ENCODE measurements at regions not wholly inside any gene's neighbourhood (a gene's known extent, or its start where the extent isn't known, plus 50 kb on each side); places are given as distances from the start of the nearest gene placed in this dataset.

- no peak for TF ChIP-seq MAX (IDR thresholded peaks at IDR 0.05)
These were observed 1027.7 kb downstream of the PLOD2 start (continued) for GRCh38 chr3:145133281-145133680.

DNA sequence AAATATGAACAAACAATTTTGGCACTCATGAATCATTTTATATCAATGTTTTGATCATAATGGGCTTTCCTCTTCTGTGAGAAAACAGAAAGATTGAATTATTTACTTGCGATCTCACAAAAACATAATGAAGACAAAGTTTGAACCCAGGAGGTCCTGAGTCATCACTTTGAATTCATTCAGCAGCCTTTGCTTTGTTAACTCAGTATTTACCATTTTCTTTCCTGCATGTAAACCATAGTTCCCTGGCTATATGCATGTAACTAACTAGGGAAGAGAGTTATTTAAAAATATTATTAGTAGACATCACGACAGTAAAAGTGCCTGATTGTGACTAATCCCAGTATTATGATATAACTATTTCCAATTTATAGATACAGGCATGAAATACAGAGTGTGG, 1026.2 kb downstream of the PLOD2 start:
- 77% methylated on average over 2 of the region's 2 CpGs for WGBS
- no peaks in the 10 kb centered on the region for H3K4me1 ChIP-seq (ENCODE audit: control insufficient read depth in 4 of 4, insufficient read depth in 4 of 4, low read length in 3 of 4)
- no peak for TF ChIP-seq MAX (IDR thresholded peaks at IDR 0.05)
- no peak for TF ChIP-seq FOXA2 (IDR thresholded peaks at IDR 0.05)
- no peak for TF ChIP-seq SP1 (IDR thresholded peaks at IDR 0.05)
- no peak for TF ChIP-seq FOXA1 (IDR thresholded peaks at IDR 0.05)
- TF ChIP-seq, protein P1, sequence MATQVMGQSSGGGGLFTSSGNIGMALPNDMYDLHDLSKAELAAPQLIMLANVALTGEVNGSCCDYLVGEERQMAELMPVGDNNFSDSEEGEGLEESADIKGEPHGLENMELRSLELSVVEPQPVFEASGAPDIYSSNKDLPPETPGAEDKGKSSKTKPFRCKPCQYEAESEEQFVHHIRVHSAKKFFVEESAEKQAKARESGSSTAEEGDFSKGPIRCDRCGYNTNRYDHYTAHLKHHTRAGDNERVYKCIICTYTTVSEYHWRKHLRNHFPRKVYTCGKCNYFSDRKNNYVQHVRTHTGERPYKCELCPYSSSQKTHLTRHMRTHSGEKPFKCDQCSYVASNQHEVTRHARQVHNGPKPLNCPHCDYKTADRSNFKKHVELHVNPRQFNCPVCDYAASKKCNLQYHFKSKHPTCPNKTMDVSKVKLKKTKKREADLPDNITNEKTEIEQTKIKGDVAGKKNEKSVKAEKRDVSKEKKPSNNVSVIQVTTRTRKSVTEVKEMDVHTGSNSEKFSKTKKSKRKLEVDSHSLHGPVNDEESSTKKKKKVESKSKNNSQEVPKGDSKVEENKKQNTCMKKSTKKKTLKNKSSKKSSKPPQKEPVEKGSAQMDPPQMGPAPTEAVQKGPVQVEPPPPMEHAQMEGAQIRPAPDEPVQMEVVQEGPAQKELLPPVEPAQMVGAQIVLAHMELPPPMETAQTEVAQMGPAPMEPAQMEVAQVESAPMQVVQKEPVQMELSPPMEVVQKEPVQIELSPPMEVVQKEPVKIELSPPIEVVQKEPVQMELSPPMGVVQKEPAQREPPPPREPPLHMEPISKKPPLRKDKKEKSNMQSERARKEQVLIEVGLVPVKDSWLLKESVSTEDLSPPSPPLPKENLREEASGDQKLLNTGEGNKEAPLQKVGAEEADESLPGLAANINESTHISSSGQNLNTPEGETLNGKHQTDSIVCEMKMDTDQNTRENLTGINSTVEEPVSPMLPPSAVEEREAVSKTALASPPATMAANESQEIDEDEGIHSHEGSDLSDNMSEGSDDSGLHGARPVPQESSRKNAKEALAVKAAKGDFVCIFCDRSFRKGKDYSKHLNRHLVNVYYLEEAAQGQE (IDR thresholded peaks at IDR 0.05): no peak
- TF ChIP-seq, protein P2, sequence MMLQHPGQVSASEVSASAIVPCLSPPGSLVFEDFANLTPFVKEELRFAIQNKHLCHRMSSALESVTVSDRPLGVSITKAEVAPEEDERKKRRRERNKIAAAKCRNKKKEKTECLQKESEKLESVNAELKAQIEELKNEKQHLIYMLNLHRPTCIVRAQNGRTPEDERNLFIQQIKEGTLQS (IDR thresholded peaks at IDR 0.05): no peak
- no peak for TF ChIP-seq EGR1 (IDR thresholded peaks at IDR 0.05; ENCODE audit: low read depth in 2 of 2)
- no peak for TF ChIP-seq RAD21 (IDR thresholded peaks at IDR 0.05)
- no peak for TF ChIP-seq CTCF (IDR thresholded peaks at IDR 0.05; ENCODE audit: low read depth, low read length, missing input control)
- no peak for DNase-seq (ENCODE audit: low spot score)
- H3K9ac ChIP-seq (ENCODE audit: low read depth in 1 of 2, low read length in 2 of 2): no peak overlapping the region
- H3K36me3 ChIP-seq (ENCODE audit: control insufficient read depth in 4 of 4, insufficient read depth in 3 of 4, low read depth in 1 of 4, low read length in 3 of 4): no peaks in the 10 kb centered on the region
- no peaks in the 10 kb centered on the region for H3K27me3 ChIP-seq (ENCODE audit: control insufficient read depth in 4 of 4, insufficient read depth in 4 of 4, low read length in 3 of 4)
- H3K4me3 ChIP-seq (ENCODE audit: low read depth in 1 of 3, low read length in 3 of 3): no peak overlapping the region
- H3K9me3 ChIP-seq (ENCODE audit: control insufficient read depth in 4 of 4, low read length in 3 of 4): no peaks in the 10 kb centered on the region
- no peak overlapping the region for H3K27ac ChIP-seq (ENCODE audit: low read depth in 1 of 2, low read length in 2 of 2)

GRCh38 chr3:145144361-145144760, 1016.6 kb downstream of the PLOD2 start:
- no peak overlapping the region for H3K9ac ChIP-seq (ENCODE audit: low read depth in 1 of 2, low read length in 2 of 2)
- H3K4me1 ChIP-seq (ENCODE audit: control insufficient read depth in 4 of 4, insufficient read depth in 4 of 4, low read length in 3 of 4): no peaks in the 10 kb centered on the region
- H3K27ac ChIP-seq (ENCODE audit: low read depth in 1 of 2, low read length in 2 of 2): no peak overlapping the region
- no peak for TF ChIP-seq YY1 (IDR thresholded peaks at IDR 0.05)
- no peak overlapping the region for H3K4me3 ChIP-seq (ENCODE audit: low read depth in 1 of 3, low read length in 3 of 3)
- no peaks in the 10 kb centered on the region for H3K9me3 ChIP-seq (ENCODE audit: control insufficient read depth in 4 of 4, low read length in 3 of 4)
- no peak for DNase-seq (ENCODE audit: low spot score)
- H3K27me3 ChIP-seq (ENCODE audit: control insufficient read depth in 4 of 4, insufficient read depth in 4 of 4, low read length in 3 of 4): no peaks in the 10 kb centered on the region
- H3K36me3 ChIP-seq (ENCODE audit: control insufficient read depth in 4 of 4, insufficient read depth in 3 of 4, low read depth in 1 of 4, low read length in 3 of 4): no peaks in the 10 kb centered on the region
- WGBS: 68% methylated on average over 3 of the region's 3 CpGs

DNA sequence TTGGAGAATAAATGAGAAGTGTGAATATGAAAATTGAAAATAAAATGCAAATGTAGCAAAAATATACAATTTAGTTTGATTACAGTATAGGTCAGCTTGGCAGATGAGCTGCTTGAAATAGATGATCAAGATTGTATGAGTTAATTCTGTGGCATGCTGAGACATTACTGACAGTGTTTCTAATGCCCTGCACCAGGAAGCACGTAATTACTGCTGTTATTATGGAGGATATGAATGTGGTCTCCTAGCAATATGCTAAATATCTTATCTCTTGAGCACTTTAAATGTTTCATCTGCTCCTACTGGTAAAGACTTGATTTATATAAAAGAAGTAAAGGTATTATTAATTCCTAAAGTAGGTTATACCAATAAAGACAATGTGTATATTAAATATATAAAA, 1015.5 kb downstream of the PLOD2 start:
- no peaks in the 10 kb centered on the region for H3K9me3 ChIP-seq (ENCODE audit: control insufficient read depth in 4 of 4, low read length in 3 of 4)
- no peak overlapping the region for H3K4me3 ChIP-seq (ENCODE audit: low read depth in 1 of 3, low read length in 3 of 3)
- no peak overlapping the region for H3K9ac ChIP-seq (ENCODE audit: low read depth in 1 of 2, low read length in 2 of 2)
- TF ChIP-seq YY1 (IDR thresholded peaks at IDR 0.05) (no peak), FOXA1 (IDR thresholded peaks at IDR 0.05) (no peak), TAF1 (conservative IDR thresholded peaks at IDR 0.05) (no peak)
- no peak for DNase-seq (ENCODE audit: low spot score)
- 40% methylated on average over 1 of the region's 1 CpG for WGBS
- H3K4me1 ChIP-seq (ENCODE audit: control insufficient read depth in 4 of 4, insufficient read depth in 4 of 4, low read length in 3 of 4): no peaks in the 10 kb centered on the region
- no peak overlapping the region for H3K27ac ChIP-seq (ENCODE audit: low read depth in 1 of 2, low read length in 2 of 2)
- no peaks in the 10 kb centered on the region for H3K27me3 ChIP-seq (ENCODE audit: control insufficient read depth in 4 of 4, insufficient read depth in 4 of 4, low read length in 3 of 4)
- H3K36me3 ChIP-seq (ENCODE audit: control insufficient read depth in 4 of 4, insufficient read depth in 3 of 4, low read depth in 1 of 4, low read length in 3 of 4): no peaks in the 10 kb centered on the region
